Erythroblast (primary cell): ENCODE measurements at regions not wholly inside any gene's neighbourhood (a gene's known extent, or its start where the extent isn't known, plus 50 kb on each side); places are given as distances from the start of the nearest gene placed in this dataset.

Source experiments
- GATA1 ChIP-seq: IDR thresholded peaks from 2 replicates; pipeline ENCODE4 v1.6.1; 2011; ENCODE audit warnings: low read depth, mild to moderate bottlenecking, control low read depth, low read length, moderate library complexity
- POLR2A ChIP-seq: IDR thresholded peaks from 2 replicates; pipeline ENCODE4 v1.6.1; 2011; ENCODE audit warnings: mild to moderate bottlenecking, low read length

- TF ChIP-seq POLR2A (no peak), GATA1 (no peak)
Observed at GRCh38 chr19:27868007-27868406, 1344.9 kb downstream of the UQCRFS1 start.
